ENCODE measurements at regions not wholly inside any gene's neighbourhood (a gene's known extent, or its start where the extent isn't known, plus 50 kb on each side); places are given as distances from the start of the nearest gene placed in this dataset.

DNA sequence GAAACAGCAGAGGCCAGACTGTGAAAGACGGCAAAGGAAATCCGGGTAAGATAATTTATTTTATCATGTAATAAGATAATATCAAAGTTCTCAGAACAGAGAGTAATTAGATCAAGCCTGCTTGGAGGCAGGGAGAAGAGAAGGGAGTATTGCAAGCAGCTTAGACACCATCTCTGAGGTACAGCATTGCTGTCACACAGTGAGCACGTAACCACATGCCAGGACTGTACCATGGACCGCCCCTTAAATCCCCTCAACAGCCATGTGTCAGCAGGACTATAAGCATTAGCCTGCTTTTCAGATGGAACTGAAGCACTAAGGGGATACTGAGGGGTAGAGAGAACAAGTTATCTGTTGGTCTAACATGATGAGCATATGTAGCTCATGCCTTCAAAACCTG is 141.5 kb downstream of the C6orf118 start:
- H3K36me3 ChIP-seq (ENCODE audit: control insufficient read depth in 2 of 3, insufficient read depth in 3 of 3, low read length in 3 of 3), result no peaks in the 10 kb centered on the region
- Mint-ChIP-seq H3K4me1 (no peaks in the 10 kb centered on the region), H3K4me3 (no peak overlapping the region), H3K36me3 (peaks cover 0 to 3% (median 0%) of the 10 kb centered on the region in 5 donors), H3K27me3 (no peaks in the 10 kb centered on the region), H3K27ac (no peak overlapping the region), H3K9me3 (peaks cover 3 to 24% (median 13%) of the 10 kb centered on the region in 11 donors)
- DNase-seq (no peak), ATAC-seq (no peak)
- H3K4me3 ChIP-seq (ENCODE audit: low read length), result no peak overlapping the region
- ChIA-PET POLR2A (no interaction called here), CTCF (no interaction called here)
- no peaks in the 10 kb centered on the region for H3K27me3 ChIP-seq (ENCODE audit: control insufficient read depth in 2 of 2, insufficient read depth in 2 of 2, low read length in 2 of 2)
- intact Hi-C loops (cut with micrococcal nuclease), result no loop called here
- no peaks in the 10 kb centered on the region for H3K9me3 ChIP-seq (ENCODE audit: control insufficient read depth in 2 of 3, low read length in 3 of 3)
- H3K27ac ChIP-seq (ENCODE audit: low read depth, low read length), result no peak overlapping the region
- no peaks in the 10 kb centered on the region for H3K4me1 ChIP-seq (ENCODE audit: control insufficient read depth in 2 of 2, insufficient read depth in 2 of 2, low read length in 2 of 2)

DNA sequence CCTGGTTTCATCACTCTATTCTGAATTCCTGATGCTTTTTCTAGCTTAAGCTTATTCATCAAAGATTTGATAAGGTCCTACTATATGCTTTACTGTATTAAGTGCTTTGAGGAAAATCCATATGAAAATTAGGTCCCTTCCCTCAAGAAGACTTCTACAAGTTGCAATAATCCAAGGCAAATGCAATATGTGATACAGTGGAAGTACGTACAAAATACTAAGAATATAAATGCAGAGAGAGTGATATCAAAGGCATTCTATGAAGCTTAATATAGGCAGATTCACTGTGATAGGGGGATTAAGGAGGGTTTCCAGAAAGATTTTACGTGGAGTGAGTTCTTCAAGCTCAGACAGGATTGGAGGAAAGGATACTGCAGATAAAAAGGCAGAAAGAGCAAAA is 142.1 kb downstream of the C6orf118 start:
- Histone ChIP-seq H3K9me3 (ENCODE audit: control insufficient read depth in 2 of 3, low read length in 3 of 3) (no peaks in the 10 kb centered on the region), H3K4me3 (ENCODE audit: low read length) (no peak overlapping the region), H3K27me3 (ENCODE audit: control insufficient read depth in 2 of 2, insufficient read depth in 2 of 2, low read length in 2 of 2) (no peaks in the 10 kb centered on the region), H3K36me3 (ENCODE audit: control insufficient read depth in 2 of 3, insufficient read depth in 3 of 3, low read length in 3 of 3) (no peaks in the 10 kb centered on the region), H3K4me1 (ENCODE audit: control insufficient read depth in 2 of 2, insufficient read depth in 2 of 2, low read length in 2 of 2) (no peaks in the 10 kb centered on the region), H3K27ac (ENCODE audit: low read depth, low read length) (no peak overlapping the region)
- Mint-ChIP-seq H3K4me3 (no peak overlapping the region), H3K4me1 (no peaks in the 10 kb centered on the region), H3K27ac (no peak overlapping the region), H3K9me3 (peaks cover 6 to 24% (median 14%) of the 10 kb centered on the region in 11 donors), H3K27me3 (no peaks in the 10 kb centered on the region), H3K36me3 (peaks cover 0 to 3% (median 0%) of the 10 kb centered on the region in 5 donors)
- DNase-seq, result no peak
- ATAC-seq, result no peak
- POLR2A ChIA-PET, result no interaction called here
- intact Hi-C loops (cut with micrococcal nuclease), result no loop called here
- CTCF ChIA-PET, result no interaction called here

DNA sequence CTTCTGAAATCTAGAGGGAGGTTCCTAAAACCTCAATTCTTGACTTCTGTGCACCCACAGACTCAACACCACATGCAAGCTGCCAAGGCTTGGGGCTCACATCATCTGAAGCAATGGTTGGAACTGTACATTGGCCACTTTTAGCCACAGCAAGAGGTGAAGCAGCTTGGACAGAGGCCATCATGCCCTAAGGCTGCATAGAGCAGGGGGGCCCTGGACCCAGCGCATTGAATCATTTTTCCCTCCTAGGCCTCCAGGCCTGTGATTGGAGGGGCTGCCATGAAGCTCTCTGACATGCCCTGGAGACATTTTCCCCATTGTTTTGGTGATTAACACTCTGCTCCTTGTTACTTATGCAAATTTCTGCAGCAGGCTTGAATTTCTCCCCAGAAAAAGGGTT is 145.9 kb downstream of the C6orf118 start:
- Histone ChIP-seq H3K36me3 (ENCODE audit: control insufficient read depth in 2 of 3, insufficient read depth in 3 of 3, low read length in 3 of 3) (no peaks in the 10 kb centered on the region), H3K9me3 (ENCODE audit: control insufficient read depth in 2 of 3, low read length in 3 of 3) (peaks cover 0 to 3% (median 0%) of the 10 kb centered on the region in 3 experiments), H3K27me3 (ENCODE audit: control insufficient read depth in 2 of 2, insufficient read depth in 2 of 2, low read length in 2 of 2) (no peaks in the 10 kb centered on the region), H3K4me3 (ENCODE audit: low read length) (no peak overlapping the region), H3K27ac (ENCODE audit: low read depth, low read length) (no peak overlapping the region), H3K4me1 (ENCODE audit: control insufficient read depth in 2 of 2, insufficient read depth in 2 of 2, low read length in 2 of 2) (no peaks in the 10 kb centered on the region)
- intact Hi-C loops (cut with micrococcal nuclease), result no loop called here
- peaks cover 0 to 3% (median 0%) of the 10 kb centered on the region in 5 donors for H3K36me3 Mint-ChIP-seq
- H3K27me3 Mint-ChIP-seq, result no peaks in the 10 kb centered on the region
- H3K9me3 Mint-ChIP-seq, result peaks cover 6 to 23% (median 8%) of the 10 kb centered on the region in 11 donors
- ChIA-PET CTCF (no interaction called here), POLR2A (no interaction called here)
- DNase-seq (no peak), ATAC-seq (no peak)
- no peak overlapping the region for H3K4me3 Mint-ChIP-seq
- H3K27ac Mint-ChIP-seq, result no peak overlapping the region
- H3K4me1 Mint-ChIP-seq, result no peaks in the 10 kb centered on the region

DNA sequence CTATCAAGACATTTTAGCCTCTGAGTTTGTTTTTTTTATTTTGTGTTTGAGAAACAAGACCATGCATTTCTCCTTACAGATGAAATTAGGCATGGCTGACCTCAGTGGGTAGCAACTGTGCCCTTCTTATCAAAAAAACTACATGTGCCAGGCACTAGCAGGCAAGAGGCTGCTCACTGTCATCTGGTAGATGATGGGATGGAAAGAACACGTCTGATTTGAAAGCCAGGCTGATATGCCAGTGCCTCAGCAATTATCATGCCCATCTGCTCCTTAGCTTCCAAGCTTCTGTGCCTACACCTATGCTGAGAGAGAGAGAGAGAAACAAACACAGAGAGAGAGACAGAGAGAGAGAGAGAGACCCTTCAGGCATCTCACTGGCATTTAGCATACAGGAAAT is 149.9 kb downstream of the C6orf118 start:
- H3K27me3 Mint-ChIP-seq, result no peaks in the 10 kb centered on the region
- Histone ChIP-seq H3K36me3 (ENCODE audit: control insufficient read depth in 2 of 3, insufficient read depth in 3 of 3, low read length in 3 of 3) (no peaks in the 10 kb centered on the region), H3K27ac (ENCODE audit: low read depth, low read length) (no peak overlapping the region), H3K4me3 (ENCODE audit: low read length) (no peak overlapping the region), H3K27me3 (ENCODE audit: control insufficient read depth in 2 of 2, insufficient read depth in 2 of 2, low read length in 2 of 2) (no peaks in the 10 kb centered on the region), H3K9me3 (ENCODE audit: control insufficient read depth in 2 of 3, low read length in 3 of 3) (peaks cover 0 to 3% (median 0%) of the 10 kb centered on the region in 3 experiments), H3K4me1 (ENCODE audit: control insufficient read depth in 2 of 2, insufficient read depth in 2 of 2, low read length in 2 of 2) (no peaks in the 10 kb centered on the region)
- intact Hi-C loops (cut with micrococcal nuclease), result no loop called here
- CTCF ChIA-PET, result no interaction called here
- H3K4me3 Mint-ChIP-seq, result no peak overlapping the region
- no peaks in the 10 kb centered on the region for H3K36me3 Mint-ChIP-seq
- ATAC-seq (no peak), DNase-seq (no peak)
- no peak overlapping the region for H3K27ac Mint-ChIP-seq
- peaks cover 3 to 20% (median 7%) of the 10 kb centered on the region in 11 donors for H3K9me3 Mint-ChIP-seq
- H3K4me1 Mint-ChIP-seq, result no peaks in the 10 kb centered on the region
- POLR2A ChIA-PET, result no interaction called here

DNA sequence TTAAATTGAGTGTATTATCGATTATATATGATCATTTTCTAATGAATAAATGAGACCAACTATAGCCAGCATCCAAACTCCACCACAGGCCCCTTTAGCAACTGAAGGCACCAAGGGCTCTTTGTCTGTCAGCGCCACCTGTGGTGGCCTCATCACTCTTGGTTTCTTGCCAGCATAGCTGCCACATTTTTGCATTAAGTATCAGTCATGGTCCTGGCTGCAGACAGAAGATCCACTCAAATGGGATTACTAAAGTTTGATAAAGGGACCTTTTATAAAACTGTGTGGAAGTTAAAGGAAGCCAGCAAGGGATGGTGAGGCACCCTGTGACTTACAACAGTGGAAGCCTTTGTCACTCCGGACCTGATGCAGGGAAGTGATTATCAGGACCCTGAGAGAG is 162.9 kb downstream of the C6orf118 start:
- peaks cover 2 to 32% (median 3%) of the 10 kb centered on the region in 11 donors for H3K9me3 Mint-ChIP-seq
- no peaks in the 10 kb centered on the region for H3K4me1 Mint-ChIP-seq
- DNase-seq, result no peak
- POLR2A ChIA-PET, result no interaction called here
- H3K36me3 Mint-ChIP-seq, result no peaks in the 10 kb centered on the region
- H3K27me3 Mint-ChIP-seq, result no peaks in the 10 kb centered on the region
- no peak overlapping the region for H3K4me3 Mint-ChIP-seq
- Histone ChIP-seq H3K36me3 (ENCODE audit: control insufficient read depth in 2 of 3, insufficient read depth in 3 of 3, low read length in 3 of 3) (no peaks in the 10 kb centered on the region), H3K4me1 (ENCODE audit: control insufficient read depth in 2 of 2, insufficient read depth in 2 of 2, low read length in 2 of 2) (no peaks in the 10 kb centered on the region), H3K27me3 (ENCODE audit: control insufficient read depth in 2 of 2, insufficient read depth in 2 of 2, low read length in 2 of 2) (no peaks in the 10 kb centered on the region), H3K27ac (ENCODE audit: low read depth, low read length) (no peak overlapping the region), H3K4me3 (ENCODE audit: low read length) (no peak overlapping the region), H3K9me3 (ENCODE audit: control insufficient read depth in 2 of 3, low read length in 3 of 3) (peaks cover 0 to 3% (median 0%) of the 10 kb centered on the region in 3 experiments)
- ATAC-seq, result no peak
- H3K27ac Mint-ChIP-seq, result no peak overlapping the region
- CTCF ChIA-PET, result no interaction called here
- intact Hi-C loops (cut with micrococcal nuclease), result no loop called here

DNA sequence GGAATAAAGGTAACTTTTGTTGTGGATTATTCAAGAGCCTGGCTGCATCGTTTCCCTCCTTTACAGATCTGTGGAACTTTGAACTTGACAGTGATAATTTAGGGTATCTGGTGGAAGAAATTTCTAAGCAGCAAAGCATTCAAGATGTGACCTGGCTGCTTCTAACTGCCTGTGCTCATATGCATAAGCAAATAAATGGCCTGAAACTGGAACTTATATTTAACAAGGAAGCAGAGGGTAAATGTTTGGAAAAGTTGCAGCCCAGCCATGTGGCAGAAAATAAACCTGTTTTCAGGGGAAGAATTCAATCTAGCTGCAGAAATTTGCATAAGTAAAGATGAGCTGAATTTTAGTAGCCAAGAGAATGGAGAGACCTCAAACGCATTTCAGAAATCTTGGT is 173.5 kb downstream of the C6orf118 start:
- DNase-seq (no peak), ATAC-seq (no peak)
- POLR2A ChIA-PET, result no interaction called here
- no peak overlapping the region for H3K27ac Mint-ChIP-seq
- peaks cover 0 to 6% (median 0%) of the 10 kb centered on the region in 5 donors for H3K36me3 Mint-ChIP-seq
- no peak overlapping the region for H3K4me3 ChIP-seq (ENCODE audit: low read length)
- H3K9me3 ChIP-seq (ENCODE audit: control insufficient read depth in 2 of 3, low read length in 3 of 3), result peaks cover 0 to 18% (median 0%) of the 10 kb centered on the region in 3 experiments
- CTCF ChIA-PET, result no interaction called here
- no peaks in the 10 kb centered on the region for H3K27me3 Mint-ChIP-seq
- H3K27ac ChIP-seq (ENCODE audit: low read depth, low read length), result no peak overlapping the region
- H3K27me3 ChIP-seq (ENCODE audit: control insufficient read depth in 2 of 2, insufficient read depth in 2 of 2, low read length in 2 of 2), result no peaks in the 10 kb centered on the region
- peaks cover 7 to 39% (median 12%) of the 10 kb centered on the region in 11 donors for H3K9me3 Mint-ChIP-seq
- no peaks in the 10 kb centered on the region for H3K4me1 ChIP-seq (ENCODE audit: control insufficient read depth in 2 of 2, insufficient read depth in 2 of 2, low read length in 2 of 2)
- intact Hi-C loops (cut with micrococcal nuclease), result no loop called here
- no peaks in the 10 kb centered on the region for H3K36me3 ChIP-seq (ENCODE audit: control insufficient read depth in 2 of 3, insufficient read depth in 3 of 3, low read length in 3 of 3)
- H3K4me1 Mint-ChIP-seq, result peaks cover 0 to 1% (median 0%) of the 10 kb centered on the region in 7 donors
- H3K4me3 Mint-ChIP-seq, result no peak overlapping the region

DNA sequence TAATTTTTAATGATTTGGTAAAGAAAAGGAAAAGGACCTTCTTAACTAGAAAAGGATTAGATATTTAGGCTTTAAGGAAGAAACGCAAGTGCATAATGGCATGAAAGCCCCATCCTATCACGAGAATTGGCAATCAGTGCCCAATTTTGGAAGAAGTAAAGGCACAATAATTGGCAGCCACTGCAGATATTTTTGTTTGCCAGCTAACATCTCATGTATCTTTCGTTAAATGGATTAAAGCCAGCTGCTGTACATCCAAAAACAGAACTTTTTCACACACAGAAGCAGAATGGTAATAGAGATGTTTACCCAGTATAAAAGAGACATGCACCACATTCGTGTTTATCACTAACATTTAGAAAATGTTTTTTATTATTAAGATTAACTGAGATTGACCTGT is 180.3 kb downstream of the C6orf118 start:
- Mint-ChIP-seq H3K4me3 (no peak overlapping the region), H3K27me3 (no peaks in the 10 kb centered on the region), H3K36me3 (no peaks in the 10 kb centered on the region), H3K9me3 (peaks cover 3 to 14% (median 8%) of the 10 kb centered on the region in 11 donors), H3K27ac (no peak overlapping the region), H3K4me1 (no peaks in the 10 kb centered on the region)
- intact Hi-C loops (cut with micrococcal nuclease), result no loop called here
- no peaks in the 10 kb centered on the region for H3K27me3 ChIP-seq (ENCODE audit: control insufficient read depth in 2 of 2, insufficient read depth in 2 of 2, low read length in 2 of 2)
- no peak for DNase-seq
- H3K36me3 ChIP-seq (ENCODE audit: control insufficient read depth in 2 of 3, insufficient read depth in 3 of 3, low read length in 3 of 3), result no peaks in the 10 kb centered on the region
- H3K4me1 ChIP-seq (ENCODE audit: control insufficient read depth in 2 of 2, insufficient read depth in 2 of 2, low read length in 2 of 2), result no peaks in the 10 kb centered on the region
- H3K27ac ChIP-seq (ENCODE audit: low read depth, low read length), result no peak overlapping the region
- H3K9me3 ChIP-seq (ENCODE audit: control insufficient read depth in 2 of 3, low read length in 3 of 3), result no peaks in the 10 kb centered on the region
- ChIA-PET CTCF (no interaction called here), POLR2A (no interaction called here)
- no peak for ATAC-seq
- H3K4me3 ChIP-seq (ENCODE audit: low read length), result no peak overlapping the region
